H9 (cell line): ENCODE measurements at regions not wholly inside any gene's neighbourhood (a gene's known extent, or its start where the extent isn't known, plus 50 kb on each side); places are given as distances from the start of the nearest gene placed in this dataset.

Source experiments
- DNase-seq: peaks from one replicate; pipeline ENCODE4 v3.0.0-alpha.2; 2017
- H2AFZ ChIP-seq: one replicate; pipeline ENCODE4 v1.6.1; 2013; ENCODE audit warnings: mild to moderate bottlenecking, low read length, control low read depth, moderate library complexity
- H2AK5ac ChIP-seq: 2 replicates; pipeline ENCODE4 v1.6.1; 2013; ENCODE audit warnings: low read length, control low read depth, mixed read lengths; ENCODE audit not compliant: insufficient read length
- H2BK120ac ChIP-seq: one replicate; pipeline ENCODE4 v1.6.1; 2013; ENCODE audit warnings: low read depth, mild to moderate bottlenecking, low read length, control low read depth, inconsistent platforms; ENCODE audit not compliant: poor library complexity, severe bottlenecking
- H2BK12ac ChIP-seq: 2 replicates; pipeline ENCODE4 v1.6.1; 2013; ENCODE audit warnings: low read length, control low read depth, mixed read lengths, low read depth; ENCODE audit not compliant: insufficient read length
- H2BK15ac ChIP-seq: 2 replicates; pipeline ENCODE4 v1.6.1; 2013; ENCODE audit warnings: low read depth, low read length, control low read depth
- H2BK20ac ChIP-seq: one replicate; pipeline ENCODE4 v1.6.1; 2013; ENCODE audit warnings: low read depth, mild to moderate bottlenecking, low read length, control low read depth, inconsistent platforms; ENCODE audit not compliant: poor library complexity, severe bottlenecking
- H2BK5ac ChIP-seq: 2 replicates; pipeline ENCODE4 v1.6.1; 2013; ENCODE audit warnings: low read length, control low read depth, mixed read lengths; ENCODE audit not compliant: insufficient read length
- H3K14ac ChIP-seq: 2 replicates; pipeline ENCODE4 v1.6.1; 2013; ENCODE audit warnings: low read length, control low read depth; ENCODE audit not compliant: insufficient read depth
- H3K18ac ChIP-seq: 2 replicates; pipeline ENCODE4 v1.6.1; 2013; ENCODE audit warnings: low read depth, mild to moderate bottlenecking, mixed read lengths, low read length, control low read depth; ENCODE audit not compliant: insufficient read length
- H3K23ac ChIP-seq: 2 replicates; pipeline ENCODE4 v1.6.1; 2013; ENCODE audit warnings: low read length, control low read depth, mixed read lengths, low read depth; ENCODE audit not compliant: insufficient read length
- H3K23me2 ChIP-seq: 2 replicates; pipeline ENCODE4 v1.6.1; 2013; ENCODE audit warnings: low read depth, mild to moderate bottlenecking, mixed read lengths, low read length, control low read depth; ENCODE audit not compliant: insufficient read length, poor library complexity, severe bottlenecking
- H3K27ac ChIP-seq: 2 replicates; pipeline ENCODE4 v1.5.1; 2013; ENCODE audit warnings: low read length, control low read depth, mixed read lengths, low read depth; ENCODE audit not compliant: insufficient read length
- H3K27me3 ChIP-seq: 2 replicates; pipeline ENCODE4 v1.6.1; 2013; ENCODE audit warnings: low read length, control low read depth, inconsistent platforms; ENCODE audit not compliant: insufficient read depth
- H3K4ac ChIP-seq: 2 replicates; pipeline ENCODE4 v1.6.1; 2013; ENCODE audit warnings: low read depth, mild to moderate bottlenecking, control low read depth, inconsistent platforms, low read length, moderate library complexity
- H3K4me1 ChIP-seq: 2 replicates; pipeline ENCODE4 v1.6.1; 2013; ENCODE audit warnings: low read length, control low read depth, inconsistent platforms; ENCODE audit not compliant: insufficient read depth
- H3K4me2 ChIP-seq: 2 replicates; pipeline ENCODE4 v1.6.1; 2013; ENCODE audit warnings: low read length, control low read depth, mixed read lengths; ENCODE audit not compliant: insufficient read length, insufficient read depth
- H3K56ac ChIP-seq: 2 replicates; pipeline ENCODE4 v1.6.1; 2013; ENCODE audit warnings: low read depth, mild to moderate bottlenecking, mixed read lengths, low read length, control low read depth; ENCODE audit not compliant: insufficient read length
- H3K79me1 ChIP-seq: 2 replicates; pipeline ENCODE4 v1.6.1; 2013; ENCODE audit warnings: low read depth, mild to moderate bottlenecking, moderate library complexity, low read length, control low read depth, inconsistent platforms; ENCODE audit not compliant: insufficient read depth, poor library complexity, severe bottlenecking
- H3K79me2 ChIP-seq: 2 replicates; pipeline ENCODE4 v1.6.1; 2013; ENCODE audit warnings: low read length, control low read depth, inconsistent platforms; ENCODE audit not compliant: insufficient read depth
- H3K9ac ChIP-seq: 2 replicates; pipeline ENCODE4 v1.6.1; 2013; ENCODE audit warnings: low read length, control low read depth, mixed read lengths; ENCODE audit not compliant: insufficient read length; ENCODE audit errors: extremely low read depth
- H3K9me3 ChIP-seq: one replicate; pipeline ENCODE4 v1.6.1; 2013; ENCODE audit warnings: low read depth, low read length, inconsistent platforms; ENCODE audit not compliant: control insufficient read depth
- H3T11ph ChIP-seq: one replicate; pipeline ENCODE4 v1.6.1; 2013; ENCODE audit warnings: mild to moderate bottlenecking, low read length, control low read depth, inconsistent platforms
- H4K20me1 ChIP-seq: one replicate; pipeline ENCODE4 v1.6.1; 2013; ENCODE audit not compliant: control insufficient read depth, insufficient read length, insufficient read depth
- H4K5ac ChIP-seq: 2 replicates; pipeline ENCODE4 v1.6.1; 2013; ENCODE audit warnings: low read depth, mild to moderate bottlenecking, mixed read lengths, low read length, control low read depth; ENCODE audit not compliant: insufficient read length
- H4K8ac ChIP-seq: replicated peaks from 2 replicates; pipeline ENCODE4 v1.6.1; 2013; ENCODE audit warnings: low read length, control low read depth, mixed read lengths, low read depth; ENCODE audit not compliant: insufficient read length
- H4K91ac ChIP-seq: 2 replicates; pipeline ENCODE4 v1.6.1; 2013; ENCODE audit warnings: low read depth, mild to moderate bottlenecking, moderate library complexity, mixed read lengths, low read length, control low read depth; ENCODE audit not compliant: insufficient read length
- H3K27ac Mint-ChIP-seq, 3 experiments: 2 replicates in 2 of 3; 3 replicates in 1 of 3; pipeline ENCODE4 v1.8.0; 2020 to 2021; ENCODE audit warnings: mixed read lengths in 3 of 3, mild to moderate bottlenecking in 1 of 3, moderate library complexity in 1 of 3
- H3K27me3 Mint-ChIP-seq: 2 replicates; pipeline ENCODE4 v1.8.0; 2021; ENCODE audit warnings: low read depth, mild to moderate bottlenecking, moderate library complexity, mixed read lengths
- H3K36me3 Mint-ChIP-seq, 3 experiments: 2 replicates in 2 of 3; 3 replicates in 1 of 3; pipeline ENCODE4 v1.8.0; 2020 to 2021; ENCODE audit warnings: low read depth in 3 of 3, mixed read lengths in 3 of 3; ENCODE audit not compliant: insufficient read depth in 1 of 3
- H3K4me1 Mint-ChIP-seq, 2 experiments: 2 replicates each; pipeline ENCODE4 v1.8.0; 2020; ENCODE audit warnings: mixed read lengths in 2 of 2
- H3K4me3 Mint-ChIP-seq, 2 experiments: 2 replicates in 1 of 2; 3 replicates in 1 of 2; pipeline ENCODE4 v1.8.0; 2020 to 2021; ENCODE audit warnings: mild to moderate bottlenecking in 2 of 2, mixed read lengths in 2 of 2, moderate library complexity in 1 of 2
- H3K9me3 Mint-ChIP-seq, 2 experiments: 2 replicates in 1 of 2; 3 replicates in 1 of 2; pipeline ENCODE4 v1.8.0; 2020; ENCODE audit warnings: mild to moderate bottlenecking in 2 of 2, mixed read lengths in 2 of 2, moderate library complexity in 1 of 2
- CTCF ChIP-seq: fragments of 200-600 bp; sonication (generic); conservative IDR thresholded peaks from 3 replicates; pipeline ENCODE4 v1.8.0; 2021; ENCODE audit warnings: antibody characterized with exemption, mild to moderate bottlenecking
- WGBS: extraction: QIAGEN DNeasy Blood & Tissue Kit; methylation state at CpG from one replicate; pipeline ENCODE4 v1.1.7; 2013; ENCODE audit warnings: missing lambda C conversion rate, low lambda C conversion rate, mixed read lengths; ENCODE audit not compliant: insufficient read length; ENCODE audit errors: extremely low coverage; 5-methylcytosine and 5-hydroxymethylcytosine counted together

- H2BK20ac ChIP-seq, result no peak overlapping the region
- H4K91ac ChIP-seq, result no peak overlapping the region
- no peak overlapping the region for H3K27ac ChIP-seq
- no peak for TF ChIP-seq CTCF
- no peak overlapping the region for H3K4me3 Mint-ChIP-seq
- H3K9me3 ChIP-seq, result no peaks in the 10 kb centered on the region
- no peaks in the 10 kb centered on the region for H3K27me3 Mint-ChIP-seq
- no peak overlapping the region for H2BK15ac ChIP-seq
- H3K36me3 Mint-ChIP-seq, result no peaks in the 10 kb centered on the region
- H3K4ac ChIP-seq, result no peak overlapping the region
- no peak overlapping the region for H2BK5ac ChIP-seq
- H3K23me2 ChIP-seq, result no peaks in the 10 kb centered on the region
- H3K27me3 ChIP-seq, result no peaks in the 10 kb centered on the region
- H3K79me2 ChIP-seq, result no peaks in the 10 kb centered on the region
- H4K20me1 ChIP-seq, result no peaks in the 10 kb centered on the region
- H3K9me3 Mint-ChIP-seq, result no peaks in the 10 kb centered on the region
- H3K4me2 ChIP-seq, result no peak overlapping the region
- no peak overlapping the region for H3K18ac ChIP-seq
- no peak overlapping the region for H3T11ph ChIP-seq
- no peak overlapping the region for H3K14ac ChIP-seq
- no peak overlapping the region for H2AK5ac ChIP-seq
- H2AFZ ChIP-seq, result no peak overlapping the region
- H2BK12ac ChIP-seq, result no peak overlapping the region
- no CpG with 5 or more reads among the region's 9 CpGs for WGBS
- H3K9ac ChIP-seq, result no peak overlapping the region
- peaks cover 9 to 16% of the 10 kb centered on the region in 2 experiments for H3K4me1 Mint-ChIP-seq
- no peak overlapping the region for H3K56ac ChIP-seq
- no peak overlapping the region for H4K8ac ChIP-seq
- H3K23ac ChIP-seq, result no peak overlapping the region
- no peak overlapping the region for H4K5ac ChIP-seq
- no peak overlapping the region for H3K27ac Mint-ChIP-seq
- H3K79me1 ChIP-seq, result no peaks in the 10 kb centered on the region
- H2BK120ac ChIP-seq, result no peak overlapping the region
- H3K4me1 ChIP-seq, result no peaks in the 10 kb centered on the region
- DNase-seq, result no peak
These were observed 113.7 kb downstream of the OSR1 start for GRCh38 chr2:19244460-19245363.
